GM12878 (cell line): ENCODE measurements at regions not wholly inside any gene's neighbourhood (a gene's known extent, or its start where the extent isn't known, plus 50 kb on each side); places are given as distances from the start of the nearest gene placed in this dataset.

Experiments used
- ATAC-seq: fragments of 200-7000 bp; cut with Tn5 transposase; 3 replicates; pipeline ENCODE4 v1.9.1; 2020; ENCODE audit warnings: mild to moderate bottlenecking, moderate library complexity
- BruUV-seq: library from RNA; stranded (reverse); fragments of 400-500 nt; replicated peaks from 2 replicates; lab custom pipeline; 2021; lab: Mats Ljungman, UMichigan
- CTCF ChIA-PET: fragments of 300-600 bp; sonication (Branson Sonifier 250); formaldehyde crosslinking; extraction: SDS; loops from one replicate; lab custom pipeline; 2021; ENCODE audit warnings: inconsistent platforms; lab: Yijun Ruan, JAX
- POLR2A ChIA-PET: fragments of 350-600 bp; formaldehyde crosslinking; extraction: SDS; loops from one replicate; lab custom pipeline; 2021; ENCODE audit warnings: inconsistent platforms; lab: Charles Lee
- RAD21 ChIA-PET: fragments of 300-600 bp; sonication (Branson Sonifier 250); formaldehyde crosslinking; loops from one replicate; lab custom pipeline; 2023; ENCODE audit warnings: antibody characterized with exemption; ENCODE audit not compliant: unreplicated experiment; lab: Charles Lee
- SMC1A ChIA-PET: fragments of 300-600 bp; sonication (Branson Sonifier 250); formaldehyde crosslinking; loops from one replicate; lab custom pipeline; 2023; ENCODE audit not compliant: unreplicated experiment, uncharacterized antibody; lab: Charles Lee
- DNase-seq: peaks from one replicate; pipeline ENCODE4 v3.0.0-alpha.2; 2011; ENCODE audit warnings: low read depth, low spot score
- FAIRE-seq: peaks from 3 replicates; lab custom pipeline; 2011; peaks lifted over from hg19 to GRCh38; lab: Jason Lieb, UNC
- H2AFZ ChIP-seq: 2 replicates; pipeline ENCODE4 v1.6.0; 2011; ENCODE audit warnings: low read depth, low read length, control low read depth; ENCODE audit not compliant: control insufficient read depth
- H3K27ac ChIP-seq: 2 replicates; pipeline ENCODE4 v1.5.1; 2011; ENCODE audit warnings: control low read depth; ENCODE audit not compliant: control insufficient read depth, insufficient read depth
- H3K27me3 ChIP-seq, 2 experiments: replicated peaks in 1 of 2; 2 replicates each; pipeline versions ENCODE4 v1.6.0 to v1.6.1; 2011; ENCODE audit warnings: low read length in 1 of 2; ENCODE audit not compliant: control insufficient read depth in 2 of 2, insufficient read depth in 2 of 2
- H3K36me3 ChIP-seq, 2 experiments: 2 replicates each; pipeline ENCODE4 v1.5.1; 2011; ENCODE audit warnings: low read length in 1 of 2; ENCODE audit not compliant: control insufficient read depth in 2 of 2, insufficient read depth in 2 of 2
- H3K4me1 ChIP-seq: 2 replicates; pipeline ENCODE4 v1.6.1; 2011; ENCODE audit warnings: mild to moderate bottlenecking, low read length, moderate library complexity, mixed read lengths; ENCODE audit not compliant: control insufficient read depth, insufficient read depth
- H3K4me2 ChIP-seq: 2 replicates; pipeline ENCODE4 v1.6.0; 2011; ENCODE audit warnings: control low read depth; ENCODE audit not compliant: control insufficient read depth, insufficient read depth
- H3K4me3 ChIP-seq: fragments of 200-600 bp; sonication (generic); 2 replicates; pipeline ENCODE4 v1.5.1; 2016
- H3K79me2 ChIP-seq: 2 replicates; pipeline ENCODE4 v1.6.0; 2011; ENCODE audit warnings: low read length; ENCODE audit not compliant: control insufficient read depth, insufficient read depth
- H3K9ac ChIP-seq: 2 replicates; pipeline ENCODE4 v1.8.0; 2011; ENCODE audit warnings: low read length, control low read depth, mixed read lengths; ENCODE audit not compliant: control insufficient read depth, insufficient read depth
- H3K9me3 ChIP-seq: replicated peaks from 3 replicates; pipeline ENCODE4 v1.5.1; 2011; ENCODE audit warnings: mild to moderate bottlenecking, low read length; ENCODE audit not compliant: control insufficient read depth, insufficient read depth
- H4K20me1 ChIP-seq: 2 replicates; pipeline ENCODE4 v1.6.0; 2011; ENCODE audit not compliant: control insufficient read depth, insufficient read depth
- IRF3 ChIP-seq: fragments of 450-650 bp; IDR thresholded peaks from 2 replicates; pipeline ENCODE4 v1.6.1; 2014; ENCODE audit warnings: mild to moderate bottlenecking
- REST ChIP-seq: IDR thresholded peaks from 2 replicates; pipeline ENCODE4 v1.6.1; 2012; ENCODE audit warnings: mild to moderate bottlenecking, low read depth, low read length
- ZNF384 ChIP-seq: IDR thresholded peaks from 2 replicates; pipeline ENCODE4 v1.6.1; 2012; ENCODE audit warnings: low read depth, mild to moderate bottlenecking, low read length, improper control_type of control experiment, borderline replicate concordance
- WGBS: methylation state at CpG from one replicate; pipeline ENCODE4 v1.1.6; 2016; ENCODE audit warnings: low lambda C conversion rate; ENCODE audit not compliant: insufficient replicate concordance, insufficient coverage; ENCODE audit errors: missing lambda C conversion rate; 5-methylcytosine and 5-hydroxymethylcytosine counted together
- in situ Hi-C: fragments of 300-500 bp; cut with MboI; formaldehyde crosslinking; loops from 9 replicates; pipeline ENCODE4 v1.14.3; 2018; ENCODE audit warnings: mixed read lengths
- intact Hi-C: fragments of 100-400 bp; cut with micrococcal nuclease; formaldehyde crosslinking; loops from one replicate; pipeline ENCODE4 v1.14.2; 2022; ENCODE audit not compliant: unreplicated experiment

GRCh38 chr18:44238454-44238853 is 442.2 kb upstream of the SETBP1 start:
- BruUV-seq: no TSS peak
- Histone ChIP-seq H4K20me1 (no peaks in the 10 kb centered on the region), H3K27me3 (no peaks in the 10 kb centered on the region), H3K9me3 (no peaks in the 10 kb centered on the region), H3K36me3 (no peaks in the 10 kb centered on the region), H3K27ac (no peak overlapping the region), H3K79me2 (no peaks in the 10 kb centered on the region), H3K9ac (no peak overlapping the region), H3K4me3 (no peak overlapping the region), H2AFZ (no peak overlapping the region), H3K4me1 (no peaks in the 10 kb centered on the region), H3K4me2 (no peak overlapping the region)
- 0% methylated on average over 2 of the region's 2 CpGs for WGBS
- CTCF ChIA-PET: no interaction called here
- POLR2A ChIA-PET: no interaction called here
- intact Hi-C loops: no loop called here
- SMC1A ChIA-PET: interaction anchor here (0.7 to 1.4 kb wide), 2 partner anchors 17 to 60 kb away, joined by 3 to 4 read pairs; no protein-coding TSS in a partner anchor
- DNase-seq: no peak
- TF ChIP-seq REST: no peak
- TF ChIP-seq IRF3: no peak
- no peak for TF ChIP-seq ZNF384
- RAD21 ChIA-PET: no interaction called here
- in situ Hi-C loops: no loop called here
- no peak for FAIRE-seq
- no peak for ATAC-seq
